ENCODE measurements at regions not wholly inside any gene's neighbourhood (a gene's known extent, or its start where the extent isn't known, plus 50 kb on each side); places are given as distances from the start of the nearest gene placed in this dataset.
A peak's percentile ranks its signal among the peaks of the same experiment; 100 is the strongest.

GRCh38 chrX:66408507-66408906 lies 230.4 kb downstream of the EDA2R start (continued):
- TF ChIP-seq SMC3 (IDR thresholded peaks at IDR 0.05; ENCODE audit: borderline replicate concordance, low read length) (peak; percentile 50; the same call in 1 of the 2 replicates), CREM (IDR thresholded peaks at IDR 0.05; ENCODE audit: low read depth) (no peak), JUNB (IDR thresholded peaks at IDR 0.05) (no peak), MEF2B (IDR thresholded peaks at IDR 0.05; ENCODE audit: partially characterized antibody, poor library complexity, severe bottlenecking) (no peak), TBL1XR1 (IDR thresholded peaks at IDR 0.05; ENCODE audit: low read depth, low read length) (no peak), SMARCA5 (IDR thresholded peaks at IDR 0.05) (no peak), RAD21 (IDR thresholded peaks at IDR 0.05; ENCODE audit: insufficient read depth, low read depth, low read length) (peak; percentile 57)
- TF ChIP-seq, protein P1, sequence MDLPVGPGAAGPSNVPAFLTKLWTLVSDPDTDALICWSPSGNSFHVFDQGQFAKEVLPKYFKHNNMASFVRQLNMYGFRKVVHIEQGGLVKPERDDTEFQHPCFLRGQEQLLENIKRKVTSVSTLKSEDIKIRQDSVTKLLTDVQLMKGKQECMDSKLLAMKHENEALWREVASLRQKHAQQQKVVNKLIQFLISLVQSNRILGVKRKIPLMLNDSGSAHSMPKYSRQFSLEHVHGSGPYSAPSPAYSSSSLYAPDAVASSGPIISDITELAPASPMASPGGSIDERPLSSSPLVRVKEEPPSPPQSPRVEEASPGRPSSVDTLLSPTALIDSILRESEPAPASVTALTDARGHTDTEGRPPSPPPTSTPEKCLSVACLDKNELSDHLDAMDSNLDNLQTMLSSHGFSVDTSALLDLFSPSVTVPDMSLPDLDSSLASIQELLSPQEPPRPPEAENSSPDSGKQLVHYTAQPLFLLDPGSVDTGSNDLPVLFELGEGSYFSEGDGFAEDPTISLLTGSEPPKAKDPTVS (IDR thresholded peaks at IDR 0.05; ENCODE audit: low read depth, low read length): no peak

GRCh38 chrX:66410806-66411205 lies 228.1 kb downstream of the EDA2R start:
- intact Hi-C loops (cut with micrococcal nuclease; ENCODE audit: unreplicated experiment) (loop anchor here (5.0 kb wide), 1 partner anchor 321 kb away; no protein-coding TSS in a partner anchor), in situ Hi-C loops (cut with MboI) (no loop called here)
- Histone ChIP-seq H3K4me3 (no peak overlapping the region), H3K27me3 (replicated peaks in 1 of 2; ENCODE audit: control insufficient read depth in 2 of 2, insufficient read depth in 2 of 2, low read length in 1 of 2) (no peaks in the 10 kb centered on the region), H3K4me1 (ENCODE audit: control insufficient read depth, insufficient read depth, low read length) (no peaks in the 10 kb centered on the region), H3K9ac (ENCODE audit: control insufficient read depth, insufficient read depth, low read length) (no peak overlapping the region), H3K4me2 (ENCODE audit: control insufficient read depth, insufficient read depth) (no peak overlapping the region), H3K27ac (ENCODE audit: control insufficient read depth, insufficient read depth) (no peak overlapping the region), H3K79me2 (ENCODE audit: control insufficient read depth, insufficient read depth, low read length) (no peaks in the 10 kb centered on the region), H4K20me1 (ENCODE audit: control insufficient read depth, insufficient read depth) (no peaks in the 10 kb centered on the region), H3K36me3 (ENCODE audit: control insufficient read depth in 2 of 2, insufficient read depth in 2 of 2, low read length in 1 of 2) (no peaks in the 10 kb centered on the region), H3K9me3 (replicated peaks; ENCODE audit: control insufficient read depth, insufficient read depth, low read length) (no peaks in the 10 kb centered on the region), H2AFZ (ENCODE audit: control insufficient read depth, low read depth, low read length) (no peak overlapping the region)
- DNase-seq (ENCODE audit: low read depth, low spot score): no peak
- TF ChIP-seq FOXM1 (IDR thresholded peaks at IDR 0.05; ENCODE audit: low read depth, low read length) (no peak), ZNF384 (IDR thresholded peaks at IDR 0.05; ENCODE audit: borderline replicate concordance, low read depth, low read length) (no peak), ZNF207 (IDR thresholded peaks at IDR 0.05; ENCODE audit: borderline replicate concordance) (no peak), BCL11A (IDR thresholded peaks at IDR 0.05; ENCODE audit: low read depth, low read length) (no peak), RAD51 (IDR thresholded peaks at IDR 0.05) (no peak), BHLHE40 (IDR thresholded peaks at IDR 0.05; ENCODE audit: borderline replicate concordance in 1 of 2, low read depth in 2 of 2, low read length in 1 of 2) (no peak), HDAC2 (IDR thresholded peaks at IDR 0.05) (no peak), REST (IDR thresholded peaks at IDR 0.05; ENCODE audit: low read depth, low read length) (no peak), RAD21 (IDR thresholded peaks at IDR 0.05; ENCODE audit: insufficient read depth, low read depth, low read length) (no peak), ESRRA (IDR thresholded peaks at IDR 0.05; ENCODE audit: low read length) (no peak), CREM (IDR thresholded peaks at IDR 0.05; ENCODE audit: low read depth) (no peak), TARDBP (IDR thresholded peaks at IDR 0.05; ENCODE audit: borderline replicate concordance) (no peak)
- TF ChIP-seq, protein P2, sequence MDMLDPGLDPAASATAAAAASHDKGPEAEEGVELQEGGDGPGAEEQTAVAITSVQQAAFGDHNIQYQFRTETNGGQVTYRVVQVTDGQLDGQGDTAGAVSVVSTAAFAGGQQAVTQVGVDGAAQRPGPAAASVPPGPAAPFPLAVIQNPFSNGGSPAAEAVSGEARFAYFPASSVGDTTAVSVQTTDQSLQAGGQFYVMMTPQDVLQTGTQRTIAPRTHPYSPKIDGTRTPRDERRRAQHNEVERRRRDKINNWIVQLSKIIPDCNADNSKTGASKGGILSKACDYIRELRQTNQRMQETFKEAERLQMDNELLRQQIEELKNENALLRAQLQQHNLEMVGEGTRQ (IDR thresholded peaks at IDR 0.05; ENCODE audit: borderline replicate concordance, low read depth, low read length): no peak
- no TSS peak for BruUV-seq (replicated peaks)
- POLR2A ChIA-PET: interaction anchor here (0.6 kb wide), 1 partner anchor 20 kb away, joined by 3 read pairs; no protein-coding TSS in a partner anchor
- SMC1A ChIA-PET (ENCODE audit: uncharacterized antibody, unreplicated experiment): interaction anchor here (0.8 kb wide), 1 partner anchor 959 kb away, joined by 3 read pairs; no protein-coding TSS in a partner anchor
- RAD21 ChIA-PET (ENCODE audit: unreplicated experiment): interaction anchor here (0.9 to 1.2 kb wide), 2 partner anchors 321 to 391 kb away, joined by 3 read pairs; no protein-coding TSS in a partner anchor
- FAIRE-seq: no peak
- CTCF ChIA-PET: interaction anchor here (0.6 to 1.6 kb wide), 5 partner anchors 14 to 1733 kb away, joined by 3 to 5 read pairs (median 4); no protein-coding TSS in a partner anchor
- no peak for ATAC-seq
- 0% methylated on average over 1 of the region's 1 CpG for WGBS (ENCODE audit: insufficient coverage, insufficient replicate concordance, low lambda C conversion rate, missing lambda C conversion rate)

All from GM12878 (cell line).